Fibroblast of skin of left quadriceps (primary cell): ENCODE measurements at regions not wholly inside any gene's neighbourhood (a gene's known extent, or its start where the extent isn't known, plus 50 kb on each side); places are given as distances from the start of the nearest gene placed in this dataset.

ENCODE experiments used
- DNase-seq, 2 experiments: peaks; one replicate each; pipeline ENCODE4 v3.0.0-alpha.2; 2013; ENCODE audit warnings: low read depth in 2 of 2

DNA sequence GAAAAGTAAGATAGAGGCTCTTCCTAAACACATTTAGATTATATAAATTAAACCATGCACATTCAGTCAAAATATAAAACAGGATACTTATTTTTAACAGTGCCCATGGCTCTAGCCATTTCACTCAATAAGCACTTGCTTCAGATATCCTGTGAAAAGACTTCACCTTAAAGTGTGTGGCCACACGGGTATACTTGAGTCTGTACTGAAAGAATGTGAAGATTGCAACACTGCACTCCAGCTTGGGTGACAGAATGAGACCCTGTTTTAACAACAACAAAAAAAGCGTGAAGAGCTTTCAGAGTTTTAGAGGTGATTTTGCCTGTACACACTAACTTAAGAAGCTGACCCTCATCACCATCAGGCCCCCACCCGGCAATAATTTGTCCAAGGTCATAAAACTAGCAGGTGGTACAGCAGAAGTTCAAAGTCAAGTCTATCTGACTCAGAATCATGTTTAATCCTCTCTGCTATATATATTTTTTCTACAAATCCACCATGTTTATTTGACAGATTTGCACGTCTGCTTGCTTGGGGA lies 203.5 kb upstream of the GUCY1A2 start:
- DNase-seq, result no peak

DNA sequence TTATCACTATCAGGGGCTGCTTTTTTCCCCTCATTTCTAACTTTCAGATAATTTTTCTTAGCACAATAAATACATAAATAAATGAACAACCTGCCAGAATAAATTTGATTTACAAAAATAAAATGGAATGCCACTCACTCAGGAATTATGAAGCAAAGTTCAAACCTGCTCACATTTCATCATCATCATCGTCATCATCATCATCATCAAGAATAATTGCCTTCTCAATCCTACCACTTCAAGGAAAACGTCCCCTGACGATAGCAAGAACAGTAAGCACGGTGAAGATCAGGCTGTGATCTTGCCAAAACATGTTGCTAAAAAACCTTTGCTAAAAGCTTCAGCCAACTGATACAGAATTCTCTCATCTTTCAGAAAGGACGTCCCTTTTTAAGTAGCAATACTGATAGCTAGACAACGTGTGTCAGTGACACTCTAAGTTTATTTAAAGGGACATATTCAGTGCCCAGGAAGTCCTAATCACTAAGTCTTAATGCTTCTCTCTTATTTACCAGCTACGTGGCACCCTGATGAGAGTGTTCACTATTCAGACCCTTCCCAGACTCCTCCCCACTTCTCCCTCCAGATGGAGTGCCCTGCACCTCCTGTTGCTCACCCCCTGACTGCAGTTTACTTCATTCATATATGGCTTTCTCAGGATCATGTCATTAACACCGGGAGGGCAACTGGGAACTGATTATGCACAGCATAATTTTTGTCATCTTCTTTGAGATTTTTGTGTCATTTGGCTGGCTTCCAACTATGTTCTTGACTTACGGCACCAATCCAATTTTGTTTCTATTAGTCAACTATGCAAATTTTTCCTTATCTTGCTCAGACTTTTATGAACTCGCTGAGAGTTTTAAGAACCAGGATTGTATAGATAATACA lies 200.1 kb upstream of the GUCY1A2 start:
- DNase-seq, result no peak

DNA sequence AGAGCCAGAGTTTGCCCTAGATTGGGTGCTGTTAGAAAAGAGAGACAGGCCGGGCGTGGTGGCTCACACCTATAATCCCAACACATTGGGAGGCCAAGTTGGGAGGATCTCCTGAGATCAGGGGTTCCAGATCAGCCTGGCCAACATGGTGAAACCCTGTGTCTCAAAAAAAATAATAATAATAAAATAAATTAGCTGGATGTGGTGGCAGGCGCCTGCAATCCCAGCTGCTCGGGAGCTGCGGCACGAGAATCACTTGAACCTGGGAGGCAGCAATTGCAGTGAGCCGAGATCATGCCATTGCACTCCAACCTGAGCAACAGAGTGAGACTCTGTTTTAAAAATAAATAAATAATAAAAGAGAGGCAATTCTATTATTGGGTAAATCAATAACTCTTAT lies 199.2 kb upstream of the GUCY1A2 start:
- no peak for DNase-seq

DNA sequence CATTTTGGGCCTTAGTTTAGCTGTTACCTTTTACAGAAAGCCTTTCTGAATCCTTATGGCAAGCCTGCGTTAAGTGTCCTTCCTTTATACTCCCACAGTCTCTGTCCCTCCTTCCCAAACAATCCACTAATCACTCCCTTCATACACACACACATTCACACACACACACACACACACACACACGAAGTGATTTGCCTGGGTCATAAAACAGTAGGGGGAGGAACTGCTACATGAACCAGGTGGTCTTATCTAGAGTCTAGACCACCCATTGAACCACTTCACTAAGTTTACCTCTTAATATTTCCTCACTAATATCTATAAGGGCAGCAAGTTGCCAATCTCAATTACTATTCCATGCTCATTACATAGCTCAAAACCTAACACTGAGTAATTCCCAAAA lies 196.7 kb upstream of the GUCY1A2 start:
- no peak for DNase-seq

DNA sequence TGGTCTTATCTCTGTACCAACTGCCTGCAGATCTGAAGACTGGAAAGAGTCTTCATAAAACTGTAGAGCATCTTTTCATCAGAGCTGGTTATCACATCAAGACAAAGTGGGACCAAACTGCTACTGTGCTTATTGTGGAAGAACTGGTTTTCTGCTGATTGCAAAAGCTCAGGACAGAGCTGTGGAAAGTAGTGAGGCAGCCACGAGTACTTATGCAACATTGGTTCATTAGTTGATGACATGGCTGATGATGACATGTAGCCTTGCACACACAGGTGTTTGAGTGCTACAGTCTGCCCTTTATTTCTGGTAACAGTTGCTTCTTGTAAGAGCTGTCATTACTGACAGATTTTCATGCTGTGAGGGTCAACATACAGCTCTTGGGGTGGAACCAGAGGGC lies 185.4 kb upstream of the GUCY1A2 start:
- no peak for DNase-seq

DNA sequence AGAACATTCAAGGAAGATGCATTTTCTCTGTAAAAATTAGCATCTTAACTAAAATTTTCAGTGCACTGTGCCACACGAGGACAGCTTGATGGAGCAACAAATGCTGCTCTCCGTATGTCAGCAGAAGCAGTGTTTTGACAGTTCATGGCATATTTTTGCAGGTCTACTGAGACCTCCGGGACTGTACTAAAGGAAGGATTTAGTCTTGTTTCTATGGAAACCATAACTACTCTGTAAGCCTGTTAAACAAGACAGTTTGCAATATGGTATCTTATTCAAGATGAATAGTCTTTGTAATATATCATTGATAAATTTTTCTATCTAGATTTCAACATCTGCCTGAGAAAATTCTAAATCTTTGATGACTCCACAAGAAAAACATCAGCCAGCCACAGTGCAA lies 184.0 kb upstream of the GUCY1A2 start:
- DNase-seq, result no peak

DNA sequence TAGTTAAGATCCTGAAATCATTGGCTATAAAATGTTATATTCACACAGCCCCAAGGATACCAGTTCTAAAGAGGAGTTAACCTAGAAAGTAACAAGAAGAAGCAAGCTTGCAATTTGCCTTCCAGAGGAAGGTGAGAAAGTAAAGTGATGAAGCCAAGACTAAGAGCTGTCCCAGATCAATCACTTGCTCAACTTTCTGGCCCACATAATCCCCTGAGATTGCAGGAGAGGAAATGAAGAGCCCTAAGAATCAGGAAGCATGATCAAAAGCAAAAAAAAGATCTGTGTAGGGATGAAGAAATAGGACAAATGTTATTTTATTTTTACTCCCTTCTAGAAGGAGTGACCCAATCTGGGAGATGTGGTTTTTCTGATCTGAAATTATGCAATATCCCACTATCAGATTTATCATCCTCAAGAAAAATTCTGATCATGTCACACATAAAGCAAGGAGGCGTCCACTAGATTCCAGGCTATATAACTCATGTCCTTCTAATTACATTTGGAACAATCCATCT lies 180.3 kb upstream of the GUCY1A2 start:
- DNase-seq, result no peak

DNA sequence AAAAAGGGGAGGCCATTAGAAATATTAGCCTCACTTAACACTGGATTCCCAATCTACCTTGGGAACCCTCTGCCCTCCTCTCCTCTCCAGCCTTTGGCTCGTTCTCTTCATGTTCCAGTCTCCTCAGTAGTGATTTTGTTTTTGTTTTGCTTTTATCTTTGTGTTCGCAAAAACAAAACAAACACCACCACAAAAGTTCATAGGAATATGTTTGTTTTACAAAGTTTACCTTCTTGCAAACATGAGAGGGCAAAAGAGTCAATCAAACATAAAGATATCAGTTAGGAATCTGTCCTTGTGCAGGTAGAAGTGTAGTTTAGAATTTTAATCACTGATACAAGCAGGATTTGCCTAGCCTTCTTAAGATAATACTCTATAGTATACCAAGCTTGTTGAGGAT lies 179.7 kb upstream of the GUCY1A2 start:
- DNase-seq, result no peak

DNA sequence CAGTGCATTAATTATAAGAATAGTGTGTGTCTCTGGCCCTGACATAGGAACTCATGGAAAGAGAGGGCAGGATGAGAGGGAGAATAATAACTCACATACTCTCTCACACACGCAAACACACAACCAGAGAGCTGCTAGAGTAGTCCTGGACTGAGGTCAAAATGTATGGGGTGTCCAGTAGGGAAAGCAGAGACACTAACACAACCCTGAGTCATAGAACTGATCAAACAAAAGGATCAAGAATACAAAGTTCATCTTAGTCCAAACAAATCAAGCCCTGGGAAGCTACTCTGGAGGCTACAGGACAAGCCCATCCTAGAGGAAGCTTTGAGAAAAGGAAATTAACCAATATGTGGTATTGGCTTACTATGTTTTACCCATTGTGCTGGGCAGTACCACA lies 178.5 kb upstream of the GUCY1A2 start:
- no peak for DNase-seq

DNA sequence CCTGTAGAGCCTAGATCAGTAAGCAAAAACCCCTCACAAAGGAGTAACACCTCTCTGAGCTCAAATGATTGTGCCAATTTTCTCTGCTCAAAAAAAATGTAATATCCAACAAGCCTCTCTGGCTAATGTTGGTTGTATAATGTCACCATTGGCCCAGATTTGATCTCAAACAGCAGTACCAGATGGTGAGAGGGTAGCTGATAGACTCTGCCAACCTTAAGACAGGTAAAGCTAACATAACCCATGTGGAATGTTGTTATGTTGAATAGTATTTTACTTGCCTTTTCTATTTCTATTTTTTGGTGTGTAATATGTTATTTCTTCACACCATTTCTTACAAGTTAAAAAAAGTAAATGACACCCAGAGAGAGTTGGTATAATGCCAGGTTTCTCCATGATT lies 166.7 kb upstream of the GUCY1A2 start:
- DNase-seq, result no peak

DNA sequence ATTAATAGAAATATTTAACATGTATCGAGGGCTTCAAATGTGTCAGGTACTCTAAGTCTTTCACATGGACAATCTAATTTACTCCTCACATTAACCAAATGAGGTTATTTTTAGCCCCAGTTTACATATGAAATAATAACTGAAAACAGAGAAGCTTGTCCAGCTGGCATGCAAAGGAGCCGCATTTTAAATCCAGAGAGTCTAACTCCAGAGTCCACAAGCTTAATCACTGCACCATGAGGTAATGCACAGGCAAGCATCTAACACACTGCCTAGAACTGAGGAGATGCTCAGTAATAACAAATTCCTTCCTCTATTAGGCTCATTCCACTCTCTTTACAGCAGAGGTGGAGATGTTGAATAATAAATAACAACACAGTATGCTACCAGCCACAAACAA lies 165.7 kb upstream of the GUCY1A2 start:
- DNase-seq, result no peak

DNA sequence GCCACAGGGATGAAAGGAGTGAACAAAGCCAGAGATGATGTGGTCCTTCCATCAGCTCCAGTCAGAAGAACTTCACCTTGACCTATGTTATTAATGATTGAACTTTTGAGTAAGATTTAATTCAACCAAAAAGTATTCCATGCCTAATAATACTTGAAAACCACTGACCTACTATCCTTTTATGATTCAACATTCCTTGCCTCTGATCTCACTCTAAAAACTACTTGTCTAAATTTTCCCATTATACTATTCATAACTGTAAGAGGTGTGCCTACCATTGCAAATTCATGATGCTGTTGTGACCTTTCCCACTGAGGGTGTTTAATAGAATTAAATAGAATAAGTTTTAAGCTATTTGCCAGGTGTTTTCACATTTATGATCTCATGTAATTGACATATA lies 164.7 kb upstream of the GUCY1A2 start:
- no peak for DNase-seq

DNA sequence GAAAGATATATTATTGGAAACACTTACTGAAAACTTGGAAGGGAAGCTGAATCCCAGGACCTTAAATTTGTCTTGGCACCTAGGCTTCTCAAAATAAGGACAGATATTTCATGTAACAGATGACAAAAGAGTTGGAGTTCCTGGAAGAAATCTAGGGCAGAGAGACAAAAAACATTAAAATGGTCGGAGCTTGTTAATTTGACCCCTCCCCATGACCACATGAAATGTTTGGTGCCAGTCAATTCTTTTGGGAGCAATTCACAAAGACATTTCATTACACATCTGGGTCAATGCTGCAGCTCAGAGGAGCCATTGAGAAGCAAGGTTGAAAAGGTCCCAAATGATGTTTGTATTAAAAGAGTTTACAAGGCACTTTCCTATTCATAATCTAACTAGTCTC lies 162.0 kb upstream of the GUCY1A2 start:
- DNase-seq, result no peak

DNA sequence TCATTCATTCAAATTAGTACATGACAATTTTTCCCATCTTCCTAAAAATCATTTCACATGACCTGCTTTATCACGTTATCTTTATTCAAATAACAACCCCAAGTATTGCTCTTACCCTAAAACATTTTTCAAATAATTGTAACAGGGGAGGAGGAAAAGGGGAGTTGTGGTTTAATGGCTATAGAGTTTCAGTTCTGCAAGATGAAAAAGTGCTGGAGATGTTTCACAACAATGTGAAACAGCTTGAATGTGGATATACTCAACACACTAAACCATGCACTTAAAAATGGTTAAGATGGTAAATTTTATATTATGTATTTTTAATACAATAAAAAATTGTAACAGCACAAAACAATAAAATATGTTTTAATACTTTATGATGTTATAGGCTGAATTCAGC lies 161.6 kb upstream of the GUCY1A2 start:
- DNase-seq, result no peak

DNA sequence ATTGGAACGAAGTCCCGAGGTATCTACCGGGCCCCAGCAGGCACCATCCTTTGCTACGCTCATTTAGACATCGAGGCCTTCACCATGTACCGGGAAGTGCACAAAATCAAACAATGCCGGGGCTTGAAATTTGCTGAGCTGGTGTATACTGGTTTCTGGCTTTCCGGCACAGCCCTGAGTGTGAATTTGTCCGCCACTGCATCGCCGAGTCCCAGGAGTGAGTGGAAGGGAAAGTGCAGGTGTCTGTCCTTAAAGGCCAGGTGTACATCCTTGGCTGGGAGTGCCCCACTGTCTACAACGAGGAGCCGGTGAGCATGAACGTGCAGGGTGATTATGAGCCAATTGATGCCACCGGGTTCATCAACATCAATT lies 158.8 kb upstream of the GUCY1A2 start:
- DNase-seq, result no peak

DNA sequence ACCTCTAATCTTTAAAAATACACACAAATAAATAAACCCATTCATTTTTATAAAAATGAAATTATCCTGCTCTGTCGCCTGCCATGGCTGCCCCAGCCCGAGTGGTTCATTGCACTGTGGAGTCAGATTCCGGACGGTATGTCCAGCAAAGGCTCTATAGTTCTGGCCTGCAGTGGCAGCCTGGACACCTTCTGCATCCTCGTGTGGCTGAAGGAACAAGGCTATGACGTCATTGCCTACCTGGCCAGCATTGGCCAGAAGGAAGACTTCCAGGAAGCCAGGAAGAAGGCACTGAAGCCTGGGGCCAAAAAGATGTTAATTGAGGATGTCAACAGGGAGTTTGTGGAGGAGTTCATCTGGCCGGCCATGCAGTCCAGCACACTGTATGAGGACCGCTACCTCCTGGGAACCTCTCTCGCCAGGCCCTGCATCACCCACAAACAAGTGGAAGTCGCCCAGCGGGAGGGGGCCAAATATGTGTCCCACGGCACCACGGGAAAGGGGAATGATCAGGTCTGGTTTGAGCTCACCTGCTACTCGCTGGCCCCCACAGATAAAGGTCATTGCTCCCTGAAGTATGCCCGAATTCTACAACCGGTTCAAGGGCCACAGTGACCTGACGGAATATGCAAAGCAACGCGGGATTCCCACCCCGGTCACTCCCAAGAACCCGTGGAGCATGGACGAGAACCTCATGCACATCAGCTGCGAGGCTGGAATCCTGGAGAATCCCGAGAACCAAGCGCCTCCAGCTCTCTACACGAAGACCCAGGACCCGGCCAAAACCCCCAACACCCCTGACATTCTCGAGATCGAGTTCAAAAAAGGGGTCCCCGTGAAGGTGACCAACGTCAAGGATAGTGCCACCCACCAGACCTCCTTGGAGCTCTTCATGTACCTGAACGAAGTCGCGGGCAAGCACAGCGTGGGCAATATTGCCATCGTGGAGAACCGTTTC lies 158.2 kb upstream of the GUCY1A2 start:
- DNase-seq, result no peak

DNA sequence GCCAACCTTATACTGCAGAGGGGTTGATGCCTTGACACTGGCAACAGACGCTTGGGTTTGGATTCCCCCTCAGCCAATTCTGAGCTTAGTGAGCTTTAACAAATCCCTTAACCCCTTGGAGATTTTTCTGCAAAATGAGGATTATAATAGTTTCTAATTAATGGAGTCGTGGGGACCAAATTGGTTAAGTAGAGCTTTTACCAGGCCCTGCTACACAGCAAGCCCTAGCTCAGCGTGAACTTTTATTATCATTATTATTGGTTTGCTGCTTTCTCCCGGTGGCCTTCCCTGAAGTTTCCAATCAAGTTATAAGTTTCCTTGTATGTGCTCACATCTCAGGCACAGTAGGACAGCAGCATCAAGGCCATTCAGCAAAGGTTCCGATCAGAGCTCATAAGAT lies 156.6 kb upstream of the GUCY1A2 start:
- no peak for DNase-seq

DNA sequence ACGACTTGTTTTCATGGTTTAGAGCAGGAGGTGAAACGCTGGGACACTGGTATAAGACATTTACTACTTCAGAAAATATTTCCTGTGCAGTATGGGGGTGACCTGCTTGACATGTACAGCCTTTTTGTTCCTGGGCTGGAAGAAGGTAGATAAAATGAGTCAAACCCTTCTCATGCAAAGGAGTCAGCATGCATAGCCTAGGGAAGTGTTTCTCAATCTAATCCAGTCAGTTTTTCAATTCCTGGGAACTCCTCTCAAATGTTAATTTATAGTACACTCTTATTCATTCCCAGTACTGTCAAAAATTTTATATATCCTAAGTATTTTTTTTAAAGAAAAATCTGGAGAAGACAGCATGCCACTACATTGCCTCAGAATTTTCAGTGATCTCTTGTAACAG lies 154.7 kb upstream of the GUCY1A2 start:
- no peak for DNase-seq

DNA sequence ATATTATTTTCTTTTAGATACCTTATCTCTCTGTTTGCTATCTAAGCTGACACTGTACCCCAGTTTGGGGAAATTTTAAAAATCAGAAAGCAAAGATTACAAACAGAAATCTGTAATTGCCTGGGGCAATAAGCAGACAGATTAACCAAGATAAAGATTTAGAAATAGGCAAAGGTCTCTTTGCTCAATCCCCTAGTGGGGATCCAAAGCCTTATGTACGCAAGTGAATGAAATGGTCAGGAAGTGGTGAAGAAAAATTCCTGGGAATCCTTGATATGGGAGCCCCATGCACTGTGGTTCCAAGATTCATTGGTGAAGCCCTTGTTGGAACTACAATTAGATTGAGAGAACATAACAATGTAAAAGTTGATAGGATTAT lies 139.5 kb upstream of the GUCY1A2 start:
- DNase-seq, result no peak

DNA sequence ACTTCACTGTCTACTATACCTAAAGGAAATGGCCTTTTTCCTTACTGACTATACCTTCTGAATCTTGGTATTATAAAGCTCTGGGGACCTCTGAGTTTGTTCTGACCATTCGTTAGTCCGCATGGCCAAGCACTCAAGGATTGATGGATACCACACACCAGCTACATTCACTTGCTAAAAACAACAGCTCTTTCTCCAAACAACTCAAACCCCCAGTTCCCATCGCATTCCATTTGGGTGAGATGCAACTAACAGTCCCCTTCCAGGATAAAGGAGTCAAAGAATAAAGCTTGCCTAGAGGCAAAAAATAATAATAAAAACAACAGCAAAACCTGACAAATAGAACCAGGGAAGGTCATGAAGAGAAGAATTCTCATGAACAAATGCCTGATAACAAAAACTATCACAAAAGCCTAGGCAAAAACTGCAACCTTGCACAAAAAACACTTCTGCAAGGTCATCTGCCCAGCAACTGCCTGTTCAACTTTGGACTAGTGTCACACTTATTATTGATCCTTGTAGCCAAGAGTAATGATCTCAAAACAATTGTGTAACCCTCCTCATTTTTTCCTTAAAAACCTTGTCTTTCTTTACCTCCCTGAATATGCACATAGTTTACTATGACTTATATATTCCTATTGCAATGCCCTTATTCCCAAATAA lies 139.0 kb upstream of the GUCY1A2 start:
- no peak for DNase-seq

DNA sequence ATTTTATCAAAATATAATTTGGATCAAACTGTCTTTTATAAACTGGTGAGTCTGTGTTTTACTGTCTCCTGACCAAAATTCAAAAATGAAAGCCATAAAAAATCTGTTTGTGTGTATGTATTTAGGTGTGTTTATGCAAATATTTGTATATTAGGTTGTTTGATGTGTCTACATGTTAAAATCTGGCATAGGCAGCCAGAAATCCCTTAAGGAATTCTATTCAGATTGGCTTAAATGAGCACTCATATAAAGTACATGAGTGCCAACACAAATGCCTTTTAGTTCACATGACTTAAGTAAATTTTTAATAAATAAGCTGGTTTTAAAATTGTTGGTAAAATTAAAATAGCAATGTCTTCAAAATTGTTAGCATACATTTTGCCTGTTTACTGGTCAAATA lies 133.3 kb upstream of the GUCY1A2 start:
- DNase-seq, result no peak

DNA sequence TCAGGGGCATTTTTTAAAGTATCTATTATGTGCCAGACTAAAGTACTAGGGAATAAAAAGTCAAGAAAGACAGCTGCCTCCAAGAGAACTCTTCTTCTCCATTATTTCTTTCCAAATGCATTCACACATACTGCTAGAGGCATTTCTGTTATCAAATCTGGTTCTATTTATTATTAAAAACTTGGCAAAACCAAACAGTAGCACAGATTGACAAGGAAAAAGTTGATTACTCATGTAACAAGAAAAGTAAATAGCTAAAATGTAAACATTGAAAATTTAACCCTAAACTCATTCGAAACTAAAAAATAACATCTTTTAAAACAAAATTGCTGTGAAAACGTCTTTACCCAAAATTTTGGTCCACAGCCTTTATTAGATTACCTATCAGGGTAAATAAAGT lies 132.9 kb upstream of the GUCY1A2 start:
- DNase-seq, result no peak
